ENCODE measurements at regions not wholly inside any gene's neighbourhood (a gene's known extent, or its start where the extent isn't known, plus 50 kb on each side); places are given as distances from the start of the nearest gene placed in this dataset.
"Not testable (repeated sequence)": the region's sequence is repeated elsewhere in the genome, so short reads cannot be mapped to it uniquely, and the experiment has no call there.

DNA sequence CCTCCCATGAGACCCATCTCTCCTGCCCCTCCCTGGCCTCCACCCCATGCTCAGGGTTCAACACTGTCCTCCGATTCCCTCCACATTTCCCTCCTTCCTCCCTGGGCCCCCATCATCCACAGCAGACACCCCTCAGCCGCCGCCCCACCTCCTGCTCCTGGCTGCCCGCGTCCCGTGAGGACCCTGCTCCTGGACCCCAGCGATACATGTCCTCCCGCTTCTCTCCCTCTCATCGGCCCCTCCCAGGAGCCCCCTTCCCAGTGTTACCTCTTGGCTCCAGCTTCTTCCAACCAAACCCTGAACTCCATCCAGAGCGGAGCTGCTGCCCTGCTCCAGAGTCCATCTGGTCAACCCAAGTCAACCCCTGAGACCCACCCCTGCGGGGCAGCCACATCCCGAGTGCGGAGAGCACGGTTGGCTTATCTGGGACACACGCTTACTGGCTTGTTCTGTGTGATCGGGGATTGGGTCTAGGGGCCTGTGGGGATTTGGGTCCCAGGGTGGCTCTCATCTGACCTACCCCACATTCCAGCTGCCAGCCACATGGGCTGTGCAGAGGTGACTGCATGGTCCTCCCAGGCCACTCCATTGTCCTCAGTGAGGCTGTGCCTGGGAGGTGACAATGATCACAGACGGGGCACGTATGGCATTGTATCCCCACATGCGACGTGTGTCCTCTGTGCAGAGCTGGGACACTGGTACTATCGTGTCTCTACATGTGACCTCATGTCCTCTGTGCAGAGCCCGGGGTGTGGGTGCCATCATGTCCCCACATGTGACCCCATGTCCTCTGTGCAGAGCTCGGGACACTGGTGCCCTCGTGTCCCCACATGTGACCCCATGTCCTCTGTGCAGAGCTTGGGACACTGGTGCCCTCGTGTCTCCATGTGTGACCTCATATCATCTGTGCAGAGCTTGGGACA is 333.6 kb downstream of the ADGRD1 start:
- ChIA-PET CTCF (no interaction called here), POLR2A (no interaction called here)
- TF ChIP-seq ELF4 (IDR thresholded peaks at IDR 0.05), result no peak
- TF ChIP-seq ZNF384 (IDR thresholded peaks at IDR 0.05), result no peak
- no peak for TF ChIP-seq SP1 (IDR thresholded peaks at IDR 0.05)
- TF ChIP-seq BHLHE40 (IDR thresholded peaks at IDR 0.05; ENCODE audit: borderline replicate concordance), result no peak
- TF ChIP-seq FOXK2 (IDR thresholded peaks at IDR 0.05), result no peak
- no peak for TF ChIP-seq LEF1 (IDR thresholded peaks at IDR 0.05; ENCODE audit: borderline replicate concordance)
- TF ChIP-seq CTBP1 (IDR thresholded peaks at IDR 0.05; ENCODE audit: borderline replicate concordance), result no peak
- no peak for TF ChIP-seq HDGF (IDR thresholded peaks at IDR 0.05; ENCODE audit: borderline replicate concordance)
- no peak for TF ChIP-seq L3MBTL2 (conservative IDR thresholded peaks at IDR 0.05)
- no peak for TF ChIP-seq NFRKB (IDR thresholded peaks at IDR 0.05)
- TF ChIP-seq SUZ12 (IDR thresholded peaks at IDR 0.05), result no peak
- no peak for TF ChIP-seq ARNT (IDR thresholded peaks at IDR 0.05)
- DNase-seq (ENCODE audit: extremely low spot score), result no peak

DNA sequence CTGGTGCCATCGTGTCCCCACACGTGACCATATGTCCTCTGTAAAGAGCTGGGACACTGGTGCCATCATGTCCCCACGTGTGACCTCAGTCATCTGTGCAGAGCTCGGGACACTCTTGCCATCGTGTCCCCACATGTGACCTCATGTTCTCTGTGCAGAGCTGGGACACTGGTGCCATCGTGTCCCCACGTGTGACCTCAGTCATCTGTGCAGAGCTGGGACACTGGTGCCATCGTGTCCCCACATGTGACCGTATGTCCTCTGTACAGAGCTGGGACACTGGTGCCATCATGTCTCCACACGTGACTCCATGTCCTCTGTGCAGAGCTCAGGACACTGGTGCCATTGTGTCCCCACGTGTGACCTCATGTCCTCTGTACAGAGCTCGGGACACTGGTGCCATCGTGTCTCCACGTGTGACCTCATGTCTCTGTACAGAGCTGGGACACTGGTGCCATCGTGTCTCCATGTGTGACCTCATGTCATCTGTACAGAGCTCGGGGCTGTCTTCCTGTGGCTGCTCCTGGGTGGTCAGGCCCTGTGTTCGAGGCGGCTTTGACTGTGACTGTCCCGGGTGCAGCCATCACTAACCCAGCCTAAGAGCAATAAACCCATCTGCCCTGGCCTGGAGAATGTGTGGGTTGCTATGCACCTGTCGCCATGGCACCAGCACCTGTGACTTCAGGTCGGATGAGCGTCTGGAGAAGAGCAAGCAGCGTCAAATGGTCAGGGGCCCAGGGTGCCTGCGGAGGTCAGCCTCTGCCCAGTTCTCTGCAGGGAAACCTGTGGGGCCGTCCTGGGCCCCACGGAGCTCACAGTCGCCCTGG is 334.4 kb downstream of the ADGRD1 start:
- no peak for DNase-seq (ENCODE audit: extremely low spot score)
- POLR2A ChIA-PET, result no interaction called here
- CTCF ChIA-PET, result no interaction called here
- TF ChIP-seq ARNT (IDR thresholded peaks at IDR 0.05) (no peak), ELF4 (IDR thresholded peaks at IDR 0.05) (no peak), FOXM1 (IDR thresholded peaks at IDR 0.05; ENCODE audit: borderline replicate concordance) (no peak), CTBP1 (IDR thresholded peaks at IDR 0.05; ENCODE audit: borderline replicate concordance) (no peak), FOXK2 (IDR thresholded peaks at IDR 0.05) (no peak), L3MBTL2 (conservative IDR thresholded peaks at IDR 0.05) (no peak), ZNF384 (IDR thresholded peaks at IDR 0.05) (no peak), TARDBP (IDR thresholded peaks at IDR 0.05) (no peak), HDGF (IDR thresholded peaks at IDR 0.05; ENCODE audit: borderline replicate concordance) (no peak), FOXA1 (IDR thresholded peaks at IDR 0.05) (no peak), LEF1 (IDR thresholded peaks at IDR 0.05; ENCODE audit: borderline replicate concordance) (no peak)
- TF ChIP-seq, protein P1, sequence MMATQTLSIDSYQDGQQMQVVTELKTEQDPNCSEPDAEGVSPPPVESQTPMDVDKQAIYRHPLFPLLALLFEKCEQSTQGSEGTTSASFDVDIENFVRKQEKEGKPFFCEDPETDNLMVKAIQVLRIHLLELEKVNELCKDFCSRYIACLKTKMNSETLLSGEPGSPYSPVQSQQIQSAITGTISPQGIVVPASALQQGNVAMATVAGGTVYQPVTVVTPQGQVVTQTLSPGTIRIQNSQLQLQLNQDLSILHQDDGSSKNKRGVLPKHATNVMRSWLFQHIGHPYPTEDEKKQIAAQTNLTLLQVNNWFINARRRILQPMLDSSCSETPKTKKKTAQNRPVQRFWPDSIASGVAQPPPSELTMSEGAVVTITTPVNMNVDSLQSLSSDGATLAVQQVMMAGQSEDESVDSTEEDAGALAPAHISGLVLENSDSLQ (IDR thresholded peaks at IDR 0.05), result no peak

DNA sequence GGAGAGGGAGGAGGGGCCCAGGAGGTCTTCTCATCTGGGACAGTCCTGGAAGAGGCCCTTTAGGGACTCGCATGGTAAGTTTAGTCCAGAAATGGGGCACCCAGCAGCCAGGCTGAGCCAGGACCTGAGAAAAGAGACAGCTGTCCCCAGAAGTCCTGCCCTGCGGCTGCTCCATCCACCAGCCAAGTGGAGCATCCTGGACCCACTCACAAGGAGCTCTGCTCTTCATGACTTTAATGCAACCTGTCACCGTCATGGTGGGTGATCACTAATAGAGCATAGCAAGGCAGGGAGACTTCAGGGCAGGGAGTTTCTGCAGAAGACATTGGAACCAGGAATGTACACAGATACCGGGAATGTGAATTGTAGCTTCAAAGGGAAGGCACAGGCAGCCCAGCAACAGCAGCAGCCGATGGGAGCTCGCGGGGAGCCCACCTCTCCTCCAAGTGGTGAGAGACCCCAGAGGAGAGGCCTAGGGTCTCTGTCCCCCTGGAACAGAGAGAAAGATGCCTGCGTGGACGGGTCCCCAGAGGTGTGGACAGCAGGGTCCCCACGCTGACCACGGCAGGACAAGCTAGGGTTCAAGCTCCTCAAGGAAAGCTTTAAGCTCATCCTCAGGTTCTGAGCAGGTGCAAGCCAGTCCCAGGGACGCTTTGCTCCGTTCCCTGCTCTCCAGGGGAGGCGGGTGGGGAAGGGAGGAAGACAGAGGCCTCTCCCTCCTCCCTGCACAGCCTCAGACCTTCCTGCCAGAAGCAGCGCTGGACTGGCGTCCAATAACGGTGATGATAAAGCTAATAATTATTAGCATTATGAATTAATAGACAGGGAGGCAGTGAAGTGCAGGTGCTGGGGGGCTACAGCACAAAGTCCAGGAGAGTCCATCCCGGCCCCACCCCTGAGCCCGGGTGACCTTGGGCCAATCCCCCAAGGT is 335.3 kb downstream of the ADGRD1 start:
- DNase-seq (ENCODE audit: extremely low spot score); CTCF ChIA-PET; POLR2A ChIA-PET: not testable (repeated sequence)

DNA sequence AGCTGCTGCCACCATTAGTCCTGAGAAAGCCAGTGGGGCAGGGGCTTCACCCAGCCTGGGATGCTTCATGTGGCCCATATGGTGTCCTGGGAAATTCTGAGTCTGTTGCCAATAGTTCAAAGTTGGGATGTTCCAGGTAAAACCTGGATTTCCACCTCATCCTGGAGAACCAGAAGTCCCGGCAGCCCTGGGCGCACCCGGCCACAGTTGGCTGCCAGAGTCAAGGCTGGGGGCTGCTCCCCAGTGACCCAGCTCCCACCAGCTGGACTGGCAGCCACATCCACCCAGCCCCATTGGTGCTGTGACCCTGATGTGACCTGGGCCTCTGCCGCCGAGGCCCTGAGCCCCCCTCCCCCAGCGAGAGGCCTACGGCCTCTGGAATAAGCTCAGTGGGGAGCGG is 336.1 kb downstream of the ADGRD1 start:
- POLR2A ChIA-PET; CTCF ChIA-PET; DNase-seq (ENCODE audit: extremely low spot score): not testable (repeated sequence)

DNA sequence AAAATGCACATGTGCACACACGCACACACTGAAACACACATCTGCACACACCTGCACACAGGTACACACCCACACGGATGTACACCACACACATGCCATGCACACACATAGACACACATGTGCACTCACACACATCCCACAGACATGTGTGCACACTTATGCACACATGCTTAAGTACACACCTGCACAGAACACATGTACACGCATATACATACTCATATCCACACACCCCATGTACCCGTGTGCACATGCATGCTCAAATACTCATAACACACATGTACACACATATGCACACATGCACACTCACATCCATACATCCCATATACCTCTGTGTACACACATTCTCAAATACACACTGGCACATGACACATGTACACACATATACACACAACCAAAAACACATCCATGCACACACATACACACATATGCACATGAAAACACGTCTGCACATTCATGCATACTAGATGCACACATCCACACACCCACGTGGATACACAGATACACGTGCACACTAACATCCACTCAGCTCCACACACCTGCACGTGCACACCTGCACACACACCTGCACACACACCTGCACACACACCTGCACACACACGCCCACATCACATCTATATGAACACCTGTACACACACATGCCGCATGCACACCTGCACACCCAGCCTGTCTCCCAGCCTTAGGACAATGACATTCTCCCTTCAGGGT is 336.7 kb downstream of the ADGRD1 start:
- CTCF ChIA-PET, result no interaction called here
- POLR2A ChIA-PET, result no interaction called here
- DNase-seq (ENCODE audit: extremely low spot score), result no peak
- TF ChIP-seq ARNT (IDR thresholded peaks at IDR 0.05), result no peak
- no peak for TF ChIP-seq SUZ12 (IDR thresholded peaks at IDR 0.05)
- TF ChIP-seq NFRKB (IDR thresholded peaks at IDR 0.05), result no peak
- TF ChIP-seq, protein P1 (IDR thresholded peaks at IDR 0.05), result no peak
- TF ChIP-seq ELF4 (IDR thresholded peaks at IDR 0.05), result no peak
- no peak for TF ChIP-seq L3MBTL2 (conservative IDR thresholded peaks at IDR 0.05)
- TF ChIP-seq ZNF384 (IDR thresholded peaks at IDR 0.05), result no peak
- no peak for TF ChIP-seq FOXK2 (IDR thresholded peaks at IDR 0.05)
- TF ChIP-seq HDGF (IDR thresholded peaks at IDR 0.05; ENCODE audit: borderline replicate concordance), result no peak
- TF ChIP-seq FOXM1 (IDR thresholded peaks at IDR 0.05; ENCODE audit: borderline replicate concordance), result no peak

DNA sequence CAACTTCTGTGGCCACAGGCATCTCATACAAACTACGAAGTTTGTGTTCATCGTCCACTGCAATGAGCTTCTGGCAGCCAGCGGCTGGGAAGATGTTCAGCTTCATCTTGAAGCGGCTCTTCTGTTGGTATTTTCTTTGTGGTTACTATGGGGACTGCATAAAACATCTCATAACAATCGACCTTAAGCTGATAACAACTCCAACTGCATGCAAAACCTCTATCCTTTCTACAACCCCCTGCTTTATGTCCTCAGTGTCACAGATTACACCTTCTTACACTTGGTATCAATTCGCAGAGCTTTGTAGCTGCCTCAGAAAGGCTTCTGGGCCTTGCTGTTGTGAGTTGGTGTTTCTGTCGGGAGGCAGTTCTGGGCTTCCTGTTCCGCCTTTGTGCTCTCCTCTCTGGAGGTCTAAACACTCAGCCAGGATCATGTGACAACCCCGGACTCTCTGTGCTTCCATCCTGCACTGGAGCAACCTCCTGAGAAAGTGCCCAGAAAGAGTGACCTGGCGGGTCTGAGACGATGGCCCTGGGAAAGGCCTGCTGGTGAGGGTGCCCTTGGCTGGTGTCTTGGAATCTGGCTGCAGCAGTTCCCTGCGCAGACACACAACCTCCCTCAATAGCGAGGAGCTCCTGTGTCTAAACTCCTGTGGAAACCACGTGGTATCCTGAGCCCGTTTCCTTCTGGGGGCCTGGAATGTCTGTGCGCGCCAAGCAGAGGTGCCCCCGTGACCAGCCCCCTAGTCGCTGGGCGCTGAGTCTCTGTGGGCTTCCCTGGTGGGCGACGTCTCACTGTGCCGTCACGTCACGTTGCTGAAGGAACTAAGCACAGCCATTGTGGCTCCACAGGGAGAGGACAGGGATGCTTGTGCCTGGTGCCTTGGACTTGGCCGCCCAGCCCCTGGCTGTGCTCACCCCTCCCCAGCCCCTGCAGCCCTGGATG is 339.6 kb downstream of the ADGRD1 start:
- CTCF ChIA-PET; POLR2A ChIA-PET; DNase-seq (ENCODE audit: extremely low spot score): not testable (repeated sequence)

GRCh38 chr12:131294716-131295115 is 341.0 kb downstream of the ADGRD1 start:
- CTCF ChIA-PET; POLR2A ChIA-PET; DNase-seq (ENCODE audit: extremely low spot score): not testable (repeated sequence)

DNA sequence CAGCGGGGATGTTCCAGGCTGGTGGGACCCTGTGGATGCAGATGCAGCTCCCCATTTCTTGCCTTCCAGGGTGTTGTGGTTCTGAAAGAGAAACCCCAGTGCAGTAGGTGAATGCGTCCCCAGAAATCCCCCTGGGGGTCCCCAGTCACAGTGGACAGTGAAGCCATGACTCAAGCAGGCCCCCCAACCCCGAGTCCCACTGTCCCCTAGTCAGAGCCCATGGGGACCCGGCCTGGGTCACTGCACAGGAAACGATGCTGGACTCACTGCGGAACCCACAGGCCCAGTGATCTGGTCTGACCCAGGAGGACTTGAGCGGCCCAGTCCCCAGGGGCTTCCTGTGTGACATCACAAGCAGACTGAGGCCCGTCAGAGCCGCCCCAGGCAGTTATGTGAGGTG is 341.4 kb downstream of the ADGRD1 start:
- CTCF ChIA-PET, POLR2A ChIA-PET: not testable (repeated sequence)

GRCh38 chr12:131295559-131295958 is 341.9 kb downstream of the ADGRD1 start:
- DNase-seq (ENCODE audit: extremely low spot score); POLR2A ChIA-PET; CTCF ChIA-PET: not testable (repeated sequence)

More for the DNA sequence above, 341.4 kb downstream of the ADGRD1 start:
- DNase-seq (ENCODE audit: extremely low spot score), result not testable (repeated sequence)

DNA sequence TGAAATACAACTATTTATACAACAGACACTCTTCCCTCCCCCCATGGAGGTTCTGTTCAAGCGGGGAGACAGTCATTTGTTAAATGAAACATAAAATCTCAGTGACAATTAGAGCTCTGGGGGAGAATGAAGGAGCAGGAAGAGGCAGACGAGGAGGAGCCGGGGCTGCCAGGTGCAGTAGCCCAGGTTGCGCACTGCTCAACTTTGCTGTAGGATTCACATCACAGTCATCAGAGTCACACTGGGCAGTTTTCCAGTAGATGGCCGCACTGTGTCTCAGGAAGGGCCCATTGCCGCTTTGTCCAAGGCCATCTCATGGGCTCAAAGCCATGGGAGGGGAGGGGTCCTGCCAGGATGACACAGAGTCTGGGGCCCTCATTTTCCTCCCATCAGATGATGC is 342.4 kb downstream of the ADGRD1 start:
- POLR2A ChIA-PET; DNase-seq (ENCODE audit: extremely low spot score); CTCF ChIA-PET: not testable (repeated sequence)
